ENCODE measurements at regions not wholly inside any gene's neighbourhood (a gene's known extent, or its start where the extent isn't known, plus 50 kb on each side); places are given as distances from the start of the nearest gene placed in this dataset.

GRCh38 chr5:20445326-20445860 is 457.4 kb upstream of the CDH18 start:
- Histone ChIP-seq H3K4me1 (replicated peaks) (no peaks in the 10 kb centered on the region), H3K27me3 (replicated peaks; ENCODE audit: insufficient read depth) (no peaks in the 10 kb centered on the region), H3K27ac (no peak overlapping the region), H3K4me3 (no peak overlapping the region), H3K9me3 (no peaks in the 10 kb centered on the region), H3K36me3 (no peaks in the 10 kb centered on the region)
- 36% methylated on average over 1 of the region's 1 CpG for WGBS
- TF ChIP-seq CTCF (IDR thresholded peaks at IDR 0.05) (no peak), POLR2A (IDR thresholded peaks at IDR 0.05) (no peak), POLR2AphosphoS5 (IDR thresholded peaks at IDR 0.05) (no peak)
- intact Hi-C loops (cut with DNase I), result no loop called here
- DNase-seq (ENCODE audit: low spot score), result no peak

- H3K27ac ChIP-seq, result no peak overlapping the region
- H3K9me3 ChIP-seq, result no peaks in the 10 kb centered on the region
- no peak for TF ChIP-seq CTCF (IDR thresholded peaks at IDR 0.05)
- no peak for TF ChIP-seq POLR2AphosphoS5 (IDR thresholded peaks at IDR 0.05)
- no peak for TF ChIP-seq POLR2A (IDR thresholded peaks at IDR 0.05)
- intact Hi-C loops (cut with DNase I), result no loop called here
- DNase-seq (ENCODE audit: low spot score), result no peak
- no peaks in the 10 kb centered on the region for H3K36me3 ChIP-seq
- no peaks in the 10 kb centered on the region for H3K4me1 ChIP-seq (replicated peaks)
- H3K27me3 ChIP-seq (replicated peaks; ENCODE audit: insufficient read depth), result no peaks in the 10 kb centered on the region
- no peak overlapping the region for H3K4me3 ChIP-seq
- 81% methylated on average over 3 of the region's 3 CpGs for WGBS
These were observed 446.8 kb upstream of the CDH18 start for GRCh38 chr5:20434786-20435185.

GRCh38 chr5:20420991-20421595 is 433.1 kb upstream of the CDH18 start:
- WGBS, result 45% methylated on average over 4 of the region's 4 CpGs
- Histone ChIP-seq H3K4me3 (no peak overlapping the region), H3K27me3 (replicated peaks; ENCODE audit: insufficient read depth) (no peaks in the 10 kb centered on the region), H3K9me3 (no peaks in the 10 kb centered on the region), H3K36me3 (no peaks in the 10 kb centered on the region), H3K4me1 (replicated peaks) (no peaks in the 10 kb centered on the region), H3K27ac (no peak overlapping the region)
- intact Hi-C loops (cut with DNase I), result no loop called here
- DNase-seq (ENCODE audit: low spot score), result no peak
- no peak for TF ChIP-seq POLR2A (IDR thresholded peaks at IDR 0.05)
- TF ChIP-seq POLR2AphosphoS5 (IDR thresholded peaks at IDR 0.05), result no peak
- TF ChIP-seq CTCF (IDR thresholded peaks at IDR 0.05), result no peak

Small RNAs in the stretch of these regions (small RNA-seq; reads per million reads assigned to genes)
- gene AC091946.2 (0 reads per million in 2 donors), gene AC140172.1 (0 reads per million in 2 donors)
